Epithelial cell of esophagus (primary cell): ENCODE measurements at regions not wholly inside any gene's neighbourhood (a gene's known extent, or its start where the extent isn't known, plus 50 kb on each side); places are given as distances from the start of the nearest gene placed in this dataset.

Experiments
- DNase-seq: peaks from one replicate; pipeline ENCODE4 v3.0.0; 2010; ENCODE audit warnings: low read depth
- H3K4me3 ChIP-seq: 2 replicates; pipeline ENCODE4 v1.5.1; 2011; ENCODE audit warnings: mild to moderate bottlenecking, low read length, control low read depth
- TF ChIP-seq, protein P1 (sequence below): IDR thresholded peaks from 2 replicates; pipeline ENCODE4 v1.5.1; 2011; ENCODE audit warnings: low read depth, mild to moderate bottlenecking, low read length, control low read depth, inconsistent platforms; ENCODE audit not compliant: insufficient read depth; ENCODE audit errors: missing control alignments

GRCh38 chr10:83863283-83863966 lies 275.9 kb upstream of the GHITM start:
- no peak overlapping the region for H3K4me3 ChIP-seq
- no peak for DNase-seq
- TF ChIP-seq, protein P1, sequence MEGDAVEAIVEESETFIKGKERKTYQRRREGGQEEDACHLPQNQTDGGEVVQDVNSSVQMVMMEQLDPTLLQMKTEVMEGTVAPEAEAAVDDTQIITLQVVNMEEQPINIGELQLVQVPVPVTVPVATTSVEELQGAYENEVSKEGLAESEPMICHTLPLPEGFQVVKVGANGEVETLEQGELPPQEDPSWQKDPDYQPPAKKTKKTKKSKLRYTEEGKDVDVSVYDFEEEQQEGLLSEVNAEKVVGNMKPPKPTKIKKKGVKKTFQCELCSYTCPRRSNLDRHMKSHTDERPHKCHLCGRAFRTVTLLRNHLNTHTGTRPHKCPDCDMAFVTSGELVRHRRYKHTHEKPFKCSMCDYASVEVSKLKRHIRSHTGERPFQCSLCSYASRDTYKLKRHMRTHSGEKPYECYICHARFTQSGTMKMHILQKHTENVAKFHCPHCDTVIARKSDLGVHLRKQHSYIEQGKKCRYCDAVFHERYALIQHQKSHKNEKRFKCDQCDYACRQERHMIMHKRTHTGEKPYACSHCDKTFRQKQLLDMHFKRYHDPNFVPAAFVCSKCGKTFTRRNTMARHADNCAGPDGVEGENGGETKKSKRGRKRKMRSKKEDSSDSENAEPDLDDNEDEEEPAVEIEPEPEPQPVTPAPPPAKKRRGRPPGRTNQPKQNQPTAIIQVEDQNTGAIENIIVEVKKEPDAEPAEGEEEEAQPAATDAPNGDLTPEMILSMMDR = no peak

- no peak for DNase-seq
- TF ChIP-seq, protein P1 = no peak
- no peak overlapping the region for H3K4me3 ChIP-seq
These were observed 269.4 kb upstream of the GHITM start for GRCh38 chr10:83869898-83870297.

DNA sequence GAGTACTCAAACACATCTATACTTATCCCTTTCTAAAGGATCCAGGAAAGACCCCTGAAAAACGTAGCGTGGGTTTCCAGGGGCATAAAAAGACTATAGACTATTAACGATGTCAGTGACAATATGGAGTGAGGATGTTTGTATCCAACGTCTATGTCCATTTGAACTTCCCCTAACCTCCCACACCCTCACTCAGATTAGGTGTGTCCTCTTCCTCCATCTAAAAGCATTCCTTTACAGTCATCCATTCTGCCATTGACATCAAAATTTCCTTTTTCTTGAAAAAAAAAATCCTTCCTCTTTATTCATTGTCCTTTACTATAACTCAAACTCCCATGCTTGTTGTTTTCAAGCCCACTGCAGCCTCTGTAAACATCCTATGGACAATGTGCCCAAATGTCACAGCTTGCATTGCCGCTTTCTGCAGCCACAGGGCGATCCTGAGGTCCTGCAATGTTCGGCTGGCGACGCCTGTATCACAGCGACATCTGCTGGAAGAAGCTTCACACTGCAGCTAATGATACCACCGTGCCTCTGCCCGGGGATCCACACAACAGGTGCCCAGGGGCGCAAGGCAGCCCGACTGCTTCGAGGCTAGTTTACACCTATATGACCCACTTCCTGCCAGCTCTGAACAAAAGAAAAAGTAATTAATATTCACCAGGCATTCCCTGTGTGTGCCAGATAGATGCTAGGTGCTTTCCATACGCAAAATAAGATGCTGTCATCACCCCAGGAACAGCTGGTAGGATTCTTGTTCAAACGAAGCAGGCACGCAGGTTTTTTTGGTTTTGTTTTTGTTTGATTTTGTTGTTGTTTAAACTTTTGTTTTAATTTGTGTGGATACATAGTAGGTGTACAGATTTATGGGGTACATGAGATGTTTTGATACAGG lies 267.9 kb upstream of the GHITM start:
- TF ChIP-seq, protein P1 = peak; percentile 95
- no peak overlapping the region for H3K4me3 ChIP-seq
- DNase-seq = peak; percentile 68

DNA sequence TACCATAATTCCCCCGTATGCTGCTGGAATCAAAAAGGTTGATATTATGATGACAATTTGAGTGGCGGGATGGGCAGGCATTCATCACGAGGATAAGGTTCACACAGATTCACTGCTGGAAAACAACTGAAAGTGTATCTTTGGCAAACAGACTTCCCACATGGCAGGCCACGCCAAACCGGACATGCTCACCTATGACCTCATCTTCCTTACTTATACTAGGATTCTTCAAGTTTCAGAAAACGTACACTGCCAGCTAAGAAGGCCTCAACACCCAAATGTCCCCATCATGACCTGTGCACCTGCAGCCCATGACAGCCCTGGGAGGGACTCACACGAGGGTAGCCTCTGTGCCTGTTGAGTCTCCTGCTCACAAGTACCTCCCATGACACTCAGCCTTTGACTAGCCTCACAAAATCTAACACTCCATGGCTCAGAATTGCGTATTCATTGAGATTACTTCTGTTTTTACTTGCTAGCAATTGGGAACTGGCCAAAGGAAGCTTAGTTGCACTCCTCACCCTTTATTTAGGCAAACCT lies 259.0 kb upstream of the GHITM start:
- no peak overlapping the region for H3K4me3 ChIP-seq
- DNase-seq = no peak
- TF ChIP-seq, protein P1 = no peak

DNA sequence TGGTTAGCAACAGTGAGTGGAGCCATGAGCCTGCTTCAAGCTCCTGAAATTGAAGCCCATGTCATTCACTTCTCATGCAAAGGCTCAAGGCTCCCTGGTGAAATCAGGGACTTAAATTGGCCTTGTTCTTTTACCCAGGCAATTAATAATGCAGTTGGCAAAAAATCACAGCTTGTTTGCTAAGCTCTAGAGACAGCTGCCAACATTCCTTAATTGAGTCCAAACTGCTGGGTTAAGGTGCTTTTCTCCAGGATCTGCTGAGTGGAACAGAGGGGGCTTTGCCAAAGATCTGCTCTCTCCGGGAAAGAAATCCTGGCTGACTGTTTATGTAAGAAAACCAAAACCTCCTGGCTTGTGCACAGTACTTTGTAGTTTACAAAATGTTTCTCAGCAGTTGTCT lies 257.6 kb upstream of the GHITM start:
- no peak for DNase-seq
- H3K4me3 ChIP-seq = no peak overlapping the region
- TF ChIP-seq, protein P1 = no peak

DNA sequence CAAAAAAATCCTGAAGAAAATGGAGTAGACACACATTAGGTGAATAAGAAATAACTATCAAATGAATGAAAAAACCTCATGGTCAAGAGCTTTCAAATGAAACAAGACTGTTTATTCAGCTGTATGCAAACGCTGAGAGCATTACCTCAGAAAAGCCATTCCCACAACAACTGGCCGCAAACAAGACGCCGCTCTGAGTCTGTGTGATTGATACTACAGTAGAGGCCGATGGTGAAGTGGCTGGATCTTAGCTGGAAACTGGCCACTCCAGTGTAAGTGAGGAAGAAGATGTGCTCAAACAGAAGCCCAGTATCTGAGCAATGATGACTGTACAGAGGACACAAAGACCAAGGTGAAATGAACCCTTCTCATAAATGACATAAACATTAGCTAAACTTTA lies 252.4 kb upstream of the GHITM start:
- DNase-seq = no peak
- TF ChIP-seq, protein P1 = no peak
- no peak overlapping the region for H3K4me3 ChIP-seq

DNA sequence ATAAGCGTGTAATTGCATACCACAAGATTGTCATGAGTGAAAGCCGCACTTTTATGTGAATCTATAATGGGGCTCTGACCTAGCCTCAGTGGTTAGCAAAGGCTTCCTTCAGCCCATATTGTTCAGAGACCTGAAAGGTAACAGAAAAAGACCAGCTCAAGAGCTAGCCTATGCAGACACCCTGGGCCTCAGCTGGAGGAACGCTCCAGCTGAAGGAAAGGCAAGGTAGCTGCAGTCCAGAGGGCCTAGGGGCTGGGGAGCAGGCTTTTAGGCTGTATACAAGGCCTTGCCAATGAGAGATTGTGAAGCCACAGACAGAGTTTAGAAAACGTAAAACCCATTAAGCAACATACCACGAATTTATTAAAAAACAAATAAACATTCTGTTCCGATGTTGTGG lies 246.6 kb upstream of the GHITM start:
- TF ChIP-seq, protein P1 = no peak
- no peak overlapping the region for H3K4me3 ChIP-seq
- DNase-seq = no peak
